ENCODE measurements at regions not wholly inside any gene's neighbourhood (a gene's known extent, or its start where the extent isn't known, plus 50 kb on each side); places are given as distances from the start of the nearest gene placed in this dataset.

DNA sequence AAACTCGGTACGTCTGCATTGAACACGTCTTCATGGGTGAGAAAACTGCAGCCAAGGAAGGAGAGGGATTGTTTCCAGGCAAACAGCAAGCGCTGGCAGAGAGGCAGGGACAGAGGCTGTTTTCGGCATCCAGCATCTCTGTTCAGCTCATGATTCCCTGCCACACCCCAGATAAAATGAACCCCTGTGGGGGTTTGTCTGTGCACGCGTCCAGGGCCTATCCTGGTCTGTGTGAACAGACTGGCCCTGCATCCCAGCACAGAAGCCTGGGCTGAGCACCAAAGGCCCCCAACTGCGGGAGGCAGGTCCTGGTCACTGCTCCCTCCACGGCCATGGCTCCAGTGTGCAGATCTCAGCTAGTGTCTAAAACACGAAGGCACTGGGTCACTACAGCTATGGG, 83.3 kb upstream of the FAM20C start:
- DNase-seq (ENCODE audit: missing footprints) = peak; percentile 73
- intact Hi-C loops (cut with DNase I) = no loop called here
- peak; percentile 93 for ATAC-seq

DNA sequence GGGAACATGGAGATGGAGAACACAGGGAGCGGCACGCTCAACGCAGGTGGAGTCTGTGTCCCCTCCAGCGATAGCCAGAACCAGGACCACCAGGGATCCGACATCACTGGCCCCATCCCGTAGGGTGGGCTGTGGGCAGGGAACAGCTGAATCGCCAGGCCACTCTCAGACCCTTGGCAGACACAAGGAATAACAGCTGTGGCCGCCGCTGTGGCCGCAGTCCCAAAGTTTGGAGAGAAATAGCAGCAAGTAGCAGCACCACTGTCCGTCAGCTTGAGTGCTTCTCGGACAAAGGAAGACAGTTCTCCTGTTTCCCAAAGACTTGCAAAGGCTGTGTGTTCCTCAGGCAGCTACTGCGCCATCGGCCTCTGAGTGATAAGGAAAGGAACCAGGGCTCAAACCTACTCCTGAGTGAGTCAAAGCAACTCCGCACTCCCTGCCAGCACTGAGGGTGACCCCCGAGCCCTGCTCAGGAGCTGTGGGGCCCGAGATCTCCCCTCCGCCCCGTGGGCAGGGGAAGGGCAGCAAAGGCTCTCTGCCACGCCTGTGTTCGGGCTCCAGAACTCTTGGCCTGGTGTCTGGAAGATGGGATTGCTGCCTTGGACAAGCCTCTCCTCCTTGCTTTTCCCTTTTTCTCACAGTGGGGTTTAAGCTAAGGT, 82.3 kb upstream of the FAM20C start:
- intact Hi-C loops (cut with DNase I) = no loop called here
- ATAC-seq = peak; percentile 40
- DNase-seq (ENCODE audit: missing footprints) = peak; percentile 20

DNA sequence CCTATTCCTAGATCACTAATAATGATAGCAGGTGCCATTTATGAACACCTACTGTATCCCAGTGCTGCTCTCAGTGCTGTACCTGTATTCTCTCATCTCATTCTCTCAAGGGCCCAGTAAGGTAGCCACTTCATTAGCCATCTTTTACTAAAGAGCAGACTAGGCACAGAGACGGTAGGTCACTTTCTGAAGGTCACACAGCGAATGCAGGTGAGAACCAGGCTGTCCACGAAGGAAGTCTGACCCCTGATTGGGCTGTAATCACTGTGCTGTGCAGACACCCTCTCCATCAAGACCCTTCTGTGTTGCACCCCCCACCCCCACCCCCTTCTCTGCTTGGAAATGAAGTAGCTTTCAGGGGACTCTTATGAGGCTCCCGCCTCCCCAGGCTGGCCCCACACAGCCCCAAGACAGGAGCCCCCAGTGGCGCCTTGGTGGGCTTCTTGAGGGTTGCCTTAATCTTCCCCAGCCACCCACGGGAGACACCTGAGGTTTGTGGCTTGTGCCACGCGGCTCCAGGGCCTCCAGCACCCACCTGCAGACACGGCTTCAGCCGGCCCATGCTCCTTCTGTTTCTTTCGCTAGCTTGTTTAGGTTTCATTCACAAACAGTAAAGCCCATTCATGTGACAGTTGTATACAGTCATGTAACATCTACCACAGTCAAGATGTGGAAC, 81.7 kb upstream of the FAM20C start:
- intact Hi-C loops (cut with DNase I) = no loop called here
- DNase-seq (ENCODE audit: missing footprints) = no peak
- no peak for ATAC-seq

DNA sequence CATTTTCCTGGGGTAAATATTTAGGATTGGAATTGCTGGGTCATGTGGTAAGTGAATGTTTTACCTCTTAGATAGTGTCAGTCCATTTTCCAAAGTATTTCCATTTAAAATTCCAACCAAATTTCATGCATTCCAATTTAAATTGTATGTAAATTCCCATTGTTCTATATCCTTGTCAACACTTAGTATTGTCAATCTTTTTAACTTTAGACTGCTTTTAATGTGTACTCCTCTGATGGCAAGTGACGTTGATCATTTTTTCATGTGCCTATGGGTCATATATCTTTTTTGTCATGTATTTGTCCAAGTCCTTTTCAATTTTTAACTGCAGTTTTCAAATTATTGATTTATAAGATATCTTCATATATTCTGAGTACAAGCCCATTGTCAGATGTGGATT, 80.8 kb upstream of the FAM20C start:
- no peak for DNase-seq (ENCODE audit: missing footprints)
- ATAC-seq = no peak
- intact Hi-C loops (cut with DNase I) = no loop called here

DNA sequence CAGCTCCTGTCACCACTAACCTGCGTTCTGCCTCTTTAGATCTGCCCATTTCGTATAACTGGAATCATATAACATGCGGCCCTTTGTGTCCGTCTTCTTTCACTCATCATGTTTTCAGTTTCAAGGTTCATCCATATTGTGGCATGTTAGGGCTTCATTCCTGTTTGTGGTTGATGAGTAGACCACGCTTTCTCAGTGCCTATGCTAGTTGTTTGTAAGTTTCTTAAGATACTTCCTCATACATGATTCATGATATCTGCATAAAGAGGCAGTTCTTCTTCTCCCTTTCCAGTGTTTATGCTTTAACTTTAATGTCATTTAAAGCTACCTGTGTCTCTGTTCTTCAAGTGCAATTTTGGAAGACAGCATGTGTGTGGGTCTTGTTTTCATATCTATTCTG, 79.5 kb upstream of the FAM20C start:
- no peak for ATAC-seq
- intact Hi-C loops (cut with DNase I) = no loop called here
- DNase-seq (ENCODE audit: missing footprints) = no peak

DNA sequence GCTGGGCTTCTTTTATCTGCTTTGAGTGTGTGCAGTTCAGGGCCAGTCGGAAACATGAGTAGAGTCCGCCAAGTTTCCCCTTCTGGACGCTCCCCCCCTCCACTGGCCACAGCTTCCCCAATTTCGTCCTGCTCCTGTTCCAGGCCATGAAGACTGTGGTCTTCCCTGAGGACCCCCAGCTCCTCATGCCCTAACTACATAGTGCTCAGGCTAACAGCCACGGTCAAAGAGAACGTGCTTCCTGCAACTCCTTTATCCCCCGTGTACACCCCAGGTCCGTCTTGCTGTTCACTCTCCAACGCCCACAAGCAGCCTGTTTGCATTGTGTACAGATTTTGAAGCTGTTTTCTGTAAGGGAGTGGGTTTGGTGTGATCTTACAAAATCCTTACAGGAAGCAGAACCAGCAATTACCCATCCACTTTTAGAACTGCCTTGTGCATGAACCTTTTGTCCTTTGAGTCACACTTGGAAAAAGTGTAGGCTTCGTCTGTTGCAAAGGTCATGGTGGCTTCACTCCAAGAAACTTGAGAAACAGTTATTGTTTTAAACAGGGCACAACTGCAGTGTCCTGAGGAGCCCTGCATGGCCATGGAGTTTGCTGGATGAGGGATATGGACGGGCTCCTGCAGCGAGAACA, 77.0 kb upstream of the FAM20C start:
- no peak for DNase-seq (ENCODE audit: missing footprints)
- intact Hi-C loops (cut with DNase I) = no loop called here
- peak; percentile 21 for ATAC-seq

DNA sequence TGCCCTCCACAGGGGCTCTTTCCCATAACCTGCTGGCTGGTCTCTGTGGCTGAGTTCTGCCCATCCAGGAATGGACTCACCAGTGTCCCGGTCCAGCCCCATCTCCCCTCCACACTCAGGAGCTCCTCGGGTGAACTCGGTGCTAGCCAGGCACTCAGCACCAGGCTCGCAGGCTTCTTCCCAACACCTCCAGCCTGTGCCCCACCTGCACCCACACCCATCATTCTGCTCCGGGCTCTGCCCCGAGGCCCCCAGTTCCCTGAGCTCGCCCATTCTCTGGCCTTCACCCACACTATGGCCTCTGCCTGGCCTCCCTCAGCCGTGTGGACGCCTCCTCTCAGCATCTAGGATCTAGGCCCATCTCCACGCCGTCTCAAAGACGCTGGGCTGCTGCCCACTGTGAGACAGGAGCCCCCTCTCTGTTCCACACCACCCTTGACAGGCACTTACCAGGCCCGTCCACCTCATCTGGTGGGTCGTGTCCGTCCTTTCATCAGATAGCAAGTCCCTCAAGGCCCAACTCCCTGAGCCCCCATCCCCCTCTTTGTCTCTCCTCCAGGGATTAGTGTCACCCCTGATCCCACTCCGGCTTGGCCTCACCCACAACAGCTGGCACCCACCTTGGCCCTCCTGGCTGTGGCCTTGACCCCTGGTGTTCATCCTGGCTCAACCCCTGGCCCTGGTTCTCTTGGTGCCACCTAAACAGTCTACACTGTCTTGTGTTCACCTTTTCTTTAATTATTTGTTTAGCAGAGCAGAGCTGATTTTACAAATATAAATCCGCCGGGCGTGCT, 76.0 kb upstream of the FAM20C start:
- DNase-seq (ENCODE audit: missing footprints) (no peak), ATAC-seq (no peak)
- intact Hi-C loops (cut with DNase I) = no loop called here

DNA sequence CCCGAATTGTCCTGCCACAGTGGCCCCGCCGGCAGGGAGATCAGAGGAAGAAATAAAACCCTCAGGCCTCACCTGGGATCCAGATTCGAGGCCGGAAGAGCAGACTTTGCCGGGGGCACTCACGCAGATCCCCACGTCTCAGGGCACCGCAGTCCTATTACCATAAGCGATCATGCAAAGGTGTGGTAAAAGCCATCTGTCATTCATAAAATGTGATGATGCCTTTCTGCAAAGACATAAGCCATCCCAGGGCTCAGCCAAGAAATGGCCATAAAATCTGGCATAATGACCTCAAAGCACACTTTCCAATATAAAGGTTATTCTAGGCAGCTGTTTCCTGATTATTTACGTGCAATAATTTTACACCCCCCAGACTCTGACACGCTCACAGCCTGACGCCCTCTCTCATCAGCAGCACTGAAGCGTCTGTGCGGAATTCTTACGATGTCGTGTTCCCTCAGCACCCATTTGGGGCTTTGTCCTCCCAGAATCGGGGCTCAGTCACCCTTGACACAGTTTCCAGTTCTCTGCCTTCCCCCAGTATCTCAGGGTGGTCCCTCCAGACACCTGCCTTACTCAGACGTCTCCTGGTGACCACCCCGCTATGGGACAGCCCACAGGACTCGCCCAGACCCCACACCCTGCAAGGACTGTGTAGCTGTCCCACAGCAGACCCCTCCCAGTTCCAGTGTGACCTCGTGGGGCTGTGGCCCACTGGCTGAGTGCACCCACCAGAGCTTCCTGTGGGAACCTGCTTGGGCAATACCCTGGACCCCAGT, 74.3 kb upstream of the FAM20C start:
- intact Hi-C loops (cut with DNase I) = no loop called here
- no peak for ATAC-seq
- no peak for DNase-seq (ENCODE audit: missing footprints)

DNA sequence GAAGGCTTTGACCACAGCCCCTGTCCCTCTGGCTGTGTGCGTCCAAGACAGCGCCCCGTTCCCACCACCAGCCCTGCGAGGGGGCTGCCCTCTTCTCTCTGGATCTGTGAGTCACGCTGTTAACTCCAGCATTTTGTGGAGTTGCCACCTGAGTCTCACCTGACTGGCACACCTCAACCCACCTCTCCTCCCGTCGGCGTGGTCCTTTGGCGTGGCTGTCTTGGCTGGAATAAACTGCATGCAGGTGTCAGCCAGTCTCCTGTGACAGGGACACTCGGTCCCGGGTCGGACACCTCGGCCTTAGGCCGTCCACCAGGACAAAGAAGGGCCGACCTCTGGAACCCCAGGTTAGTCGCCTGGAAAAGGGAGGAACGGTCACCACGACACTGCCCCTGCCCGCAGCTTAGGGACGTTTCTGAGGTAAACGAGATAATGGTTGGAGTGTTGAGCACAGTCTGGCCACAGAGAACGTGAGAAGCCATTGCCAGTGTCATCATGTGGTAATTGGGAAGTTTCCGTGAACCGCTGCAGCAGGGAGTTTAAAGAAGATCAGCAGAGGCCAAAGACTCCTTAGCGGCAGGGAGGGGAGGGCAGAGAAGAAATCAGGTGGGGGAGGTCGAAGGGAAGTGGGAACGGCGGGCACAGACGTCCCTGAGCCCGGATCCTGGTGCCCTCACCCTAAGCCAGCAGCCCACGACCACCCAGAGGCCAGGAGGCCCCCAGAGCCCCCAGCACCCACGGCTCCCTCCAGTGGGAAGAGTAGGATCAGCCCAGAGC, 73.6 kb upstream of the FAM20C start:
- DNase-seq (ENCODE audit: missing footprints) (no peak), ATAC-seq (peak; percentile 24)
- intact Hi-C loops (cut with DNase I) = no loop called here

DNA sequence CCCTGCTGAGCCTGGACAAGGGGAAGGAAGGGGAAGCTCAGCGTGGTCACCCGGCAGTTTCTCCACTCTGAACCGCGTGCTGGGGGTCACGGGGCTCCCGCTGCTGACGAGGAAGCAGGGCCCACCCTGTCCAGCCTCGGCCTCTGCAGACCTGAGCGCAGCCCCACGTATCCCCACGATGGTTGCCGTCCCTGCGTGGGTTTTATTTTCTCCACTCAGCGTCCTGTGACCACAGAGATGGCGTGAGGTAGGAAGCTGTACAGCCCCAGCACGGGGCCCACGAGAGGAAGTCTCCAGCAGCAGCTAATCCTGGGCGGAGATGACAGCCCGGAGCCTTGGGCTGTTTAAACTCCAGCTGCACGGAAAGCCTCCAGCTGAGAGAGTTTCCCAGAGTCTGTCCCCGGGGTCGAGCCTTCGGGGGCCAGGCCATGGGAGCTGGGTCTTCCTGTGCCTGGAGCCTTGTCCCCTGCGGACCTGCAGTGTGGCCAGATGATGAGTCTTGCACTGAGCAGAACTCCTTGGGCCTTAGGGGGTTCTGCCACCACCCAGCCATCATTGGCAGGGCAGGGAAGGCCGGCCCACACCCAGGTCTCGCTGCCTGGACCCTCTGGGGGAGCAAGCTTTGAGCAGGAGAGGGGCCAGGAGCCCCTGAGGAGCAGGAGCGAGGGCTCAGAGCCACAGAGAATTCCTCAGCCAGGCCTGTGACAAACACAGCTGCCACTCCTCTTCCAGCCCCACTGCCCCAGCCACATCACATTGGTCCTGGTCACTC, 72.8 kb upstream of the FAM20C start:
- ATAC-seq = peak; percentile 73
- intact Hi-C loops (cut with DNase I) = no loop called here
- peak; percentile 85 for DNase-seq (ENCODE audit: missing footprints)

DNA sequence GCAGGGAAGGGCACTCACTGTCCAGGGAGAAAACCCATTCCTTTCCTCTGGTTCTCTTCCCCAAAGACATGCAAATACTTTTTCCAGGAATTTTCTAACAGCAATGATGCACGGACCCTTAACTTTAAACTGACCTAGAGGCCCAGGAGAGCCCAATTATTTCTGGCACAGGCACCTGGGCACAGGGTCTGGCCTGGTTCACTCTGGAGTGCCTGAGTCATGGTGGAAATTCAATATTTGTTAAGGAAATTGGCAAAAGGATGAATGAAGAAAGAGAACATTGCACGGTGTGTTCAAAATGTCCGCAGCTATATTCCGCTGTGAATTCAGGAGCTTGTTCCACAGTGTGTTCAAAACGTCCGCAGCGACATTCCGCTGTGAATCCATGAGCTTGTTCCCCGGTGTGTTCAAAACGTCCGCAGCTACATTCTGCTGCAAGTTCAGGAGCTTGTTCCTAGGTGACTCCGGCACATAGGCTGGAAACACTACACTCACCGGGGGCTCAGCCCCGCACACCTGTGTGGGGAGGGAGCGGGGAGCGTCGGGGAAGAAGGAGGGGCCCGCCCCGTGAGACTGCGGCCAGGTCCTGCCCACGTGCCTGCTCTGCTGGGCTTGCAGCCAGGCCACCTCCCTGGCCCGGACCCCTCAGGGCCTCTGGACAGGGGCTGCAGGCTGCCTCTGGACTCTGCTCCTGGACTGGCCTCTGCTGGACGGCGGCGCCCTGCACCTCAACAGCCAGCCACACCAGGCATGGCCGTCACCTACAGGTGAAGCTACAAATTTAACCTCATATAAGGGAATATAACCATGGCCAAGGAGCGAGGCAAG, 72.0 kb upstream of the FAM20C start:
- no peak for ATAC-seq
- intact Hi-C loops (cut with DNase I) = no loop called here
- DNase-seq (ENCODE audit: missing footprints) = no peak

DNA sequence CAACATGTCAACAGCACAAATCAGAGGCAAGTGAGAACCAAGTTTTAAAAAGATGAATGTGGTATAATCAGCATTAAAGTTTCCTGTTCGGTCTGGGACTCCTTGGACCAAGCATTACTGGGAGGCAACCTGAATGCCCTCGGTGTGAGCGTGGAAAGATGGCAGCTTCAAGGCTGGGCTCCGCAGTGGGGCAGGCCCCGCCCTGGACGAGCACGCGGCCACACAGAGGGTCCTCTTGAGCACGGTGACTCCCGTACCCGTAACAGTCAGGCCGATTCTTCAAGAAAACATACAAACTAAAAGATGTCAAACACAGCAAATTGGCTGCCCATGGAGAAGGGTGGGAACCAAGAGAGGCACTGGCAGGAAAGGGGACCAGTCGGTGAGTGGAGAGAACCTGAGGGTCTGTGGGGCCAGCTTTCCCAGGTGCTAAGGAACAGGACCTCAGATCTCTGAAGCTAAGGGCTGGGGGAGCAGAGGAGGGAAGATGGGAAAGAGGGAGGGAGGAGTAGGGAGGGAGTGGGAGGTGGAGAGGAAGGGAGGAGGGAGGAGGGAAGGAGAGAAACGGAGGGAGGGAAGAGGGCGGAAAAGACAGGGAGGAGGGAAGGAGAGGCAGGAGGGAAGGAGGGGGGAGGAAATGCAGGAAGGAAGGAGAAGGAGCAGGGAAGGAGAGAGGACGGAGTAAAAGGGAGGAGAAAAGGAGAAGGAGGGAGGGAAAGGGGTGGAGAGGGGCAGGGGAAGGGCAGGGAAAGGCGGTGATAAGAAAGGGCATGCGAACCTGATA, 71.2 kb upstream of the FAM20C start:
- DNase-seq (ENCODE audit: missing footprints) (no peak), ATAC-seq (peak; percentile 5)
- intact Hi-C loops (cut with DNase I) = no loop called here

DNA sequence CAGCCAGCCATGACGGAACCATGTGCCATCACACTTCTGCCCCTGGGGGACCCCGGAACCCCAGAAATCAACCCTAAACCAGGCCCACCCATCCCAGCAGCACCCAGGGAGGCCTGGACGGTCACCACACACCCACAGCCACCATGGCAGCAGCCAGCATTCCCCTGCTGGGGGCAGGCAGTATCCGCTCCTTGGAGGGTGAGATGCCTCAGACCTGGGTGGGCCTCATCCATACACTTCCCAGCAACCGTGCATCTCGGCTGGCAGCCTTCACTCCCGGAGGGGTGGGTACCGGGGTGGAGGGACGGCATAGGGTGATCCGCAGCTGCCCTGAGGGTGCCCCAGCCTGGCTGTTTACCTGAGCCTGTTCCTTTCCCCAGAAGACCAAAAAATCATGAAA, 69.1 kb upstream of the FAM20C start:
- DNase-seq (ENCODE audit: missing footprints) = no peak
- ATAC-seq = no peak
- intact Hi-C loops (cut with DNase I) = no loop called here

DNA sequence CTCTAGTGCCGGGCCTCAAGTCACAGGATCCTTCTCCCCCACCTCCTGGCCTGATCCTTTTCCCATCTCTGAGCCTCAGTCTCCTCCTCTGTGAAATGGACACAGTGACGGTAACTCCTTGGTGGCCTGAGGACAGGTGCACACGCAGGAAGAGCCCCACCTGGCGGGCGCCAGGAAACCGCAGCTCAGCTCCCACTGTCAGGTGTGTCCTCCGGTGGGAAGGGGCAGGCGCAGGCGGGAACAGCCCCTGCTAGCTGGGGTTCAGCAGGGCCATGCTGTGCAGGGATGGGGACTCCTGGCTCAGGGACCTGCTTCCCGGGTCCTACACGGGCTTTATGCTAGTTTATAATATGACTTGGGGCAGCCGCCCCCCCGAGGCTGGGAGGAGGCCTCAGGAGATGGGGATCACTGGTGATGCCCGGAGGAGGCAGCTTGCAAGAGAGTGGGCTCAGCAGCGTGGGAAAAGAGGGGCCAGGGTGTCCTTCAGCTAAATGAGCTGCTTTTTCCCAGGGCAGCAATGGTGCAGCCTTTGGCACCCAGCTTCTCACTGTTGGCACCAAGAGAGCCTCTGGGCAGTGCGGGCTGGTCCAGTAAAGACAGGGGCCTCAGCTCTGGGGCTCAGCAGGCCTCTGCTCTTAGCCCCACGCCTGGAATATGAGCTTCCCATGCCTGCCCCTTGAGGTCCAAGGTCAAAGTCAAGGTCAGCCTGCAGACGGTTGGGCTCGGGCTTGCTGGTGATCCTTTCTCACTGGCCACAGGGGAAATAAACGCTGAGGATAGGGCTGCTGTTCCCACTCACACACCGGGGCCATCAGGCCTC, 68.0 kb upstream of the FAM20C start:
- DNase-seq (ENCODE audit: missing footprints) (no peak), ATAC-seq (no peak)
- intact Hi-C loops (cut with DNase I) = no loop called here

DNA sequence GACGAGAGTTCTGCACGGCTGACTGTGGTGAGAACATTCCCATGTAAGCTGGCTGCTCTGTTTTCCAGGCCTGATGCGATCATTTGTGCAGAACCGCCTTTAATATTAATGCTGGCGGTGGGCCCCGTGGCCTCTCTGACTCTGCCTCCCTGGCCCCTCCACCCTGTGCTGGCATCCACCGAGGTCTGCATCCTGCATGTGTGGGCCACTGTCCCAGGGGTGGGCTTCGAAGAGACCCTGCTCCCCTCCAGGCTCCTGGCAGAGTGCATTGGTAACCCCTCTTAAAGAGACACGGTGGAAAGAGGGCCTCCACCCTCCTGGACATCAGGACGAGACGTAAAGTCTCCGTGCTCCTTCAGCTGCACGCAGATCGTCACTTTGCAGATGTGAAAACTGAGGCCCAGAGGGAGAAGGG, 67.3 kb upstream of the FAM20C start:
- ATAC-seq = no peak
- intact Hi-C loops (cut with DNase I) = no loop called here

More for the DNA sequence above, 67.3 kb upstream of the FAM20C start:
- DNase-seq (ENCODE audit: missing footprints) = no peak

All from Right ventricle myocardium inferior (tissue), 1 donor.